SKM-1 (cell line): ENCODE measurements at regions not wholly inside any gene's neighbourhood (a gene's known extent, or its start where the extent isn't known, plus 50 kb on each side); places are given as distances from the start of the nearest gene placed in this dataset.
"Not testable (repeated sequence)": the region's sequence is repeated elsewhere in the genome, so short reads cannot be mapped to it uniquely, and the experiment has no call there.

Experiments used
- DNase-seq: peaks from one replicate; lab custom pipeline; 2025; ENCODE audit not compliant: unreplicated experiment; lab: John Stamatoyannopoulos, UW

- DNase-seq = no peak
Observed at GRCh38 chr1:169049258-169049938, 57.1 kb upstream of the ATP1B1 start.

- DNase-seq = no peak
Observed at GRCh38 chr1:169051171-169051570, 55.3 kb upstream of the ATP1B1 start.

GRCh38 chr1:169052171-169052570 lies 54.3 kb upstream of the ATP1B1 start:
- DNase-seq = not testable (repeated sequence)

- DNase-seq = no peak
Observed at GRCh38 chr1:169052727-169053126, 53.8 kb upstream of the ATP1B1 start.

- no peak for DNase-seq
Observed at GRCh38 chr1:169053196-169053595, 53.3 kb upstream of the ATP1B1 start.
